ENCODE measurements at regions not wholly inside any gene's neighbourhood (a gene's known extent, or its start where the extent isn't known, plus 50 kb on each side); places are given as distances from the start of the nearest gene placed in this dataset.
"Not testable (repeated sequence)": the region's sequence is repeated elsewhere in the genome, so short reads cannot be mapped to it uniquely, and the experiment has no call there.

- no peak for TF ChIP-seq CTCF (IDR thresholded peaks at IDR 0.05; ENCODE audit: unreplicated experiment)
- H3K9me3 Mint-ChIP-seq (ENCODE audit: low read depth, unreplicated experiment) = peaks cover 7% of the 10 kb centered on the region
- BruUV-seq (replicated peaks) = no TSS peak
- H3K27me3 Mint-ChIP-seq (ENCODE audit: unreplicated experiment) = peaks cover 61% of the 10 kb centered on the region
- no peaks in the 10 kb centered on the region for H3K4me1 Mint-ChIP-seq (ENCODE audit: low read depth, unreplicated experiment)
- CTCF ChIA-PET = no interaction called here
- no peak overlapping the region for H3K27ac Mint-ChIP-seq (ENCODE audit: unreplicated experiment)
- intact Hi-C loops (cut with micrococcal nuclease; ENCODE audit: unreplicated experiment) = no loop called here
- DNase-seq = no peak
- H3K36me3 Mint-ChIP-seq (ENCODE audit: insufficient read depth, unreplicated experiment) = no peaks in the 10 kb centered on the region
- H3K4me3 Mint-ChIP-seq (ENCODE audit: low read depth, unreplicated experiment) = no peak overlapping the region
These were observed 100.6 kb upstream of the OLIG2 start for GRCh38 chr21:32925098-32925497.

GRCh38 chr21:32929633-32930038 is 96.1 kb upstream of the OLIG2 start:
- Mint-ChIP-seq H3K4me3 (ENCODE audit: low read depth, unreplicated experiment) (no peak overlapping the region), H3K4me1 (ENCODE audit: low read depth, unreplicated experiment) (no peaks in the 10 kb centered on the region), H3K27ac (ENCODE audit: unreplicated experiment) (no peak overlapping the region), H3K9me3 (ENCODE audit: low read depth, unreplicated experiment) (peaks cover 2% of the 10 kb centered on the region), H3K36me3 (ENCODE audit: insufficient read depth, unreplicated experiment) (no peaks in the 10 kb centered on the region), H3K27me3 (ENCODE audit: unreplicated experiment) (peaks cover 19% of the 10 kb centered on the region)
- no peak for DNase-seq
- no TSS peak for BruUV-seq (replicated peaks)
- no peak for TF ChIP-seq CTCF (IDR thresholded peaks at IDR 0.05; ENCODE audit: unreplicated experiment)
- CTCF ChIA-PET = interaction anchor here (0.8 kb wide), 1 partner anchor 10 kb away, joined by 3 read pairs; no protein-coding TSS in a partner anchor
- intact Hi-C loops (cut with micrococcal nuclease; ENCODE audit: unreplicated experiment) = no loop called here

GRCh38 chr21:32930673-32931072 is 95.1 kb upstream of the OLIG2 start:
- Mint-ChIP-seq H3K9me3 (ENCODE audit: low read depth, unreplicated experiment) (peaks cover 2% of the 10 kb centered on the region), H3K27ac (ENCODE audit: unreplicated experiment) (no peak overlapping the region), H3K4me1 (ENCODE audit: low read depth, unreplicated experiment) (no peaks in the 10 kb centered on the region), H3K36me3 (ENCODE audit: insufficient read depth, unreplicated experiment) (no peaks in the 10 kb centered on the region), H3K27me3 (ENCODE audit: unreplicated experiment) (peaks cover 14% of the 10 kb centered on the region), H3K4me3 (ENCODE audit: low read depth, unreplicated experiment) (no peak overlapping the region)
- CTCF ChIA-PET = interaction anchor here (0.8 kb wide), 1 partner anchor 9 kb away, joined by 3 read pairs; no protein-coding TSS in a partner anchor
- TF ChIP-seq CTCF (IDR thresholded peaks at IDR 0.05; ENCODE audit: unreplicated experiment) = no peak
- no TSS peak for BruUV-seq (replicated peaks)
- no peak for DNase-seq
- intact Hi-C loops (cut with micrococcal nuclease; ENCODE audit: unreplicated experiment) = no loop called here

GRCh38 chr21:32934068-32934467 is 91.7 kb upstream of the OLIG2 start:
- CTCF ChIA-PET; BruUV-seq (replicated peaks); DNase-seq; H3K36me3 Mint-ChIP-seq (ENCODE audit: insufficient read depth, unreplicated experiment); intact Hi-C loops (cut with micrococcal nuclease; ENCODE audit: unreplicated experiment); H3K27ac Mint-ChIP-seq (ENCODE audit: unreplicated experiment); H3K4me1 Mint-ChIP-seq (ENCODE audit: low read depth, unreplicated experiment); H3K9me3 Mint-ChIP-seq (ENCODE audit: low read depth, unreplicated experiment); H3K4me3 Mint-ChIP-seq (ENCODE audit: low read depth, unreplicated experiment): not testable (repeated sequence)
- H3K27me3 Mint-ChIP-seq (ENCODE audit: unreplicated experiment) = peaks cover 17% of the 10 kb centered on the region

GRCh38 chr21:32934829-32935228 is 90.9 kb upstream of the OLIG2 start:
- Mint-ChIP-seq H3K9me3 (ENCODE audit: low read depth, unreplicated experiment) (no peaks in the 10 kb centered on the region), H3K4me1 (ENCODE audit: low read depth, unreplicated experiment) (no peaks in the 10 kb centered on the region), H3K36me3 (ENCODE audit: insufficient read depth, unreplicated experiment) (no peaks in the 10 kb centered on the region), H3K27me3 (ENCODE audit: unreplicated experiment) (peaks cover 21% of the 10 kb centered on the region), H3K27ac (ENCODE audit: unreplicated experiment) (no peak overlapping the region), H3K4me3 (ENCODE audit: low read depth, unreplicated experiment) (no peak overlapping the region)
- no TSS peak for BruUV-seq (replicated peaks)
- intact Hi-C loops (cut with micrococcal nuclease; ENCODE audit: unreplicated experiment) = no loop called here
- no peak for DNase-seq
- CTCF ChIA-PET = no interaction called here
- no peak for TF ChIP-seq CTCF (IDR thresholded peaks at IDR 0.05; ENCODE audit: unreplicated experiment)
